Fibroblast of pulmonary artery (primary cell): ENCODE measurements at regions not wholly inside any gene's neighbourhood (a gene's known extent, or its start where the extent isn't known, plus 50 kb on each side); places are given as distances from the start of the nearest gene placed in this dataset.

Experiments
- DNase-seq: peaks from one replicate; pipeline ENCODE4 v3.0.0-alpha.2; 2010; ENCODE audit warnings: low read depth
- H3K4me3 ChIP-seq: replicated peaks from 2 replicates; pipeline ENCODE4 v1.5.1; 2011; ENCODE audit warnings: low read depth, mild to moderate bottlenecking, control low read depth, low read length, moderate library complexity
- TF ChIP-seq, protein P1 (sequence below): IDR thresholded peaks from 2 replicates; pipeline ENCODE4 v1.5.1; 2011; ENCODE audit warnings: mild to moderate bottlenecking, control low read depth, low read length, inconsistent platforms; ENCODE audit errors: missing control alignments

DNA sequence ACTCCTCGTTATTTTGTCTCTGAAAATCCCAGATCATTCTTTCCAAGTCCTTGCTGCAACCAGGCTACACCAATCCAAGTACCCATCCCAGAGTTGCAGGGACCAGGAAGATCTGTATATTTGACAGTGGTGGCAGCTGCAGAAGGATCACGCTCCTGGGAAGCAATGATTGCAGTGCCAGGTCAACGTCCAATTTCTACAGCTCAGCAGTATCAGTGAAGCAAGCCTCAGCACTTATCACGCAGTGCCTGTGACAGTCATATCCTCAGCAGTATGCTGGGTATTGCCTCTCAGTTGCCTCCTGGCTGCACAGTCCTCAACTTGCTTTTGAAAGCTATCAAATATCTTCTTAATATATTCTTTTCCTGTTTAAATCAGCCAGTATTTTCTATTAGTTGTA lies 66.7 kb downstream of the BARHL2 start:
- no peak for DNase-seq
- TF ChIP-seq, protein P1, sequence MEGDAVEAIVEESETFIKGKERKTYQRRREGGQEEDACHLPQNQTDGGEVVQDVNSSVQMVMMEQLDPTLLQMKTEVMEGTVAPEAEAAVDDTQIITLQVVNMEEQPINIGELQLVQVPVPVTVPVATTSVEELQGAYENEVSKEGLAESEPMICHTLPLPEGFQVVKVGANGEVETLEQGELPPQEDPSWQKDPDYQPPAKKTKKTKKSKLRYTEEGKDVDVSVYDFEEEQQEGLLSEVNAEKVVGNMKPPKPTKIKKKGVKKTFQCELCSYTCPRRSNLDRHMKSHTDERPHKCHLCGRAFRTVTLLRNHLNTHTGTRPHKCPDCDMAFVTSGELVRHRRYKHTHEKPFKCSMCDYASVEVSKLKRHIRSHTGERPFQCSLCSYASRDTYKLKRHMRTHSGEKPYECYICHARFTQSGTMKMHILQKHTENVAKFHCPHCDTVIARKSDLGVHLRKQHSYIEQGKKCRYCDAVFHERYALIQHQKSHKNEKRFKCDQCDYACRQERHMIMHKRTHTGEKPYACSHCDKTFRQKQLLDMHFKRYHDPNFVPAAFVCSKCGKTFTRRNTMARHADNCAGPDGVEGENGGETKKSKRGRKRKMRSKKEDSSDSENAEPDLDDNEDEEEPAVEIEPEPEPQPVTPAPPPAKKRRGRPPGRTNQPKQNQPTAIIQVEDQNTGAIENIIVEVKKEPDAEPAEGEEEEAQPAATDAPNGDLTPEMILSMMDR = no peak
- H3K4me3 ChIP-seq = no peak overlapping the region

DNA sequence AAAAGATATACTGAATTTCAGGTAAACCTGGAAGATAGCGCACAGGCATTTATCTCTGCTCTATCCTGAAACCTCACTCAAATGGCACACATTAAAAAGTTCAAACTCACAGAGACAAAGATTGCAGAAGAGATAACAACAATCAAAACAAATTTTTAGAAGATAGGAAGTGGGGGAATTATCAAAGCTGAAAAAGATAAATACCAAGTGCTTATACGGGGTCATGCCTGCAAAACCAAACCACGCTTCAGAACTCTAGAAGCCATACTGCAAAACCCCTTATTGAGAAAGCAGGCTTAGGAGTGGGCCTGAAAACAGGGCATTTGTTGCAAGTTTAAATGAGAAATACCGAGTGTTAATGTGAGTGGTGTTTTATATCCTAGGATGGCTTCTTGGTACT lies 76.8 kb downstream of the BARHL2 start:
- TF ChIP-seq, protein P1 = no peak
- no peak overlapping the region for H3K4me3 ChIP-seq
- no peak for DNase-seq

DNA sequence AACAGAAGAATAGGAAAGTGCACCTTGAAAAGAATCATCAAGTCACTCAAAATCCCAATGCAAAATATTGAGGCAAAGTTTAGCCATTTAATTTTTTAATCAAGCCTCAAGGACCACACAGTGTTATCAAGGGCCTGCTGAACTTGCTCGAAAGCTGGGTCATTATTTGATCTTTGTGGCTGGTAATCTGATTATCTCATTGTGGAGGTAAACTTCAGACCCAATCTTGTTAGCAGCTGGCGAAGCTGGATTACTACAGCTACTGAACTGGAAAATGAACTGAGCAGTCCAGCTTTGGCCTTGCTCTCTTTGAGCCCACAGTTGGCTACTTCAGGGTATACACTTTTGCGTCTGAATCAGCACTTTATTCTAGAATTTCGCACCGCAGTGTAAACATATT lies 94.4 kb downstream of the BARHL2 start:
- TF ChIP-seq, protein P1 = no peak
- no peak overlapping the region for H3K4me3 ChIP-seq
- no peak for DNase-seq

DNA sequence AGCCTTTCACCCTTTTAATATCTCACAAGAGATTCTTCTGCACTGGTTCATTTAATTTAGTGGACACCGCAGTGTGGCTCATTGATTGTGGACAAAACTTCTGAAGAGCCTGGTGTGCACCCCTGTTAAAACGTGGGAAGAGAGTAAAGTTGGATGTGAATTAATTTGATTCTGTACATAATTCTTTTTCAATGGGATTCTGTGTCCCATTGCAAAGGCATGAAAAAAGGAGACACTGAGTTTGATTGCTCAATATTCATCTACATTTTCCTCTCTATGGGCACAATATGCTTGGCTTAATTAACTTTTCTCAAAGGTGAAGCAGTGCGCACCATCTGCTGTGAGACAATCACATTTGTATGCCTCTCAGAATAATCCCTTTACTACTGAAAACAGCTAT lies 95.1 kb downstream of the BARHL2 start:
- TF ChIP-seq, protein P1 = no peak
- H3K4me3 ChIP-seq = no peak overlapping the region
- DNase-seq = no peak

DNA sequence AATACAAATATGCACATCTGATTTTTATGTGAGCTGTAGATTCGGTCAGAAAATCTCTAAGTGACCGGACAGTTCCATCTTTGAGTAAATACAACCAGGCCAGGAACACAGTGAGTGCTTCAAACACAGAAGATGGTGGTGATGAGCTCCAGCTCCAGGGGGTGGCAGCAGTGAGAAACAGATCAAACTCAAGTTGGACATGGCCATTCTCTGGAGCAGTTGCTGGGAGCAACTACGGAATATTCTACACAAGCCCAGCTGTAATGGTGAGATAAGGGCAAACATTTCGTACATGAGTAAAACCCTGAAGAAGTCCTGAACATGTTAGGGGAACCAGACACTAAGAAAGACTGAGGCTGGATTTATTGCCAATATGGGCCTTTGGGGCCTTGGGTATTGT lies 100.7 kb downstream of the BARHL2 start:
- no peak overlapping the region for H3K4me3 ChIP-seq
- DNase-seq = peak; percentile 0
- TF ChIP-seq, protein P1 = peak; percentile 7

DNA sequence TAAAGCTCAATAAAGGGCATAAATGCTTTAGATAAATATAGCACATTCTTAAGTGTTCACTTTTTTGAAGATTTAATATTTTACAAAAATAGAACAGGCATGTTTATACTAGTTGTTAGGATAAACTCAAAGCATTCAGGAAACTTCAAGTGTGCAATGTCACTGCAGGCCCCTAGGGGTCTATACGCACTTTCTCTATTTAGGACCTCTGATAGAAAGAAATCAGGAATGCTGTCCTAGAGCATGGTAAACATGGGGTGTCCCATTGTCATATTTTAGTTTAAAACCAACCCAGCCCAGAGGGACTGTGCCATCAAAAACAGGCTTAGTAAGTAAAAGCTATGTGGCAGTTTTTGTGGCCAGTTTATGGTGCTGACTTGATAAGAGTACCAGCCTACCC lies 102.2 kb downstream of the BARHL2 start:
- no peak overlapping the region for H3K4me3 ChIP-seq
- no peak for DNase-seq
- TF ChIP-seq, protein P1 = peak; percentile 11

DNA sequence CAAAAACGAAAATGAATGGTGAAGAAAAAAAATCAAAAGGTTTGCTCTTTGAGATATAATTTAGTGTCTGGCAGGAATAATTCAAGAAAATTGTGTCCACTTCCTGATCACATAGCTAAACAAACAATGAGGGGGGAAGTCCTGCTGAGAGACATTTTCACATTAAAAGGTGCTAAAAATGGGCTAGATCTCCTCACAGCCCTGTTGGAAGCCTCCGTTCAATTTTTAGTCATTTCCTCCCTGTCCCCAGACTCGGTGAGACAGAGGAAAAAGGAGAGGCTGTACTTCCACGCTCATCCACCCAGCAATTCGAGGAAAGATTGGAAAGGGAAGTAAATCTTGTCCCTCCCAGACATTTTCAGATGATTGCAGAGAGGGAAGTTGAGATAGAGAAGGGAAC lies 103.7 kb downstream of the BARHL2 start:
- no peak for DNase-seq
- H3K4me3 ChIP-seq = no peak overlapping the region
- TF ChIP-seq, protein P1 = no peak
